Keratinocyte (primary cell): ENCODE measurements at regions not wholly inside any gene's neighbourhood (a gene's known extent, or its start where the extent isn't known, plus 50 kb on each side); places are given as distances from the start of the nearest gene placed in this dataset.

Experiments
- EZH2 ChIP-seq: IDR thresholded peaks from one replicate; pipeline ENCODE4 v1.6.1; 2012; ENCODE audit warnings: inconsistent platforms, mild to moderate bottlenecking, low read length, moderate library complexity
- TF ChIP-seq, protein P1 (sequence below), 3 experiments: IDR thresholded peaks in 1 of 3; conservative IDR thresholded peaks in 1 of 3; optimal IDR thresholded peaks in 1 of 3; 2 replicates in 2 of 3; 3 replicates in 1 of 3; pipeline versions ENCODE3 to v1.5.1; 2011; ENCODE audit warnings: low read length in 3 of 3, mild to moderate bottlenecking in 3 of 3, moderate library complexity in 2 of 3, control low read depth in 1 of 3, inconsistent platforms in 1 of 3; ENCODE audit not compliant: insufficient read depth in 2 of 3; ENCODE audit errors: extremely low read depth in 1 of 3

DNA sequence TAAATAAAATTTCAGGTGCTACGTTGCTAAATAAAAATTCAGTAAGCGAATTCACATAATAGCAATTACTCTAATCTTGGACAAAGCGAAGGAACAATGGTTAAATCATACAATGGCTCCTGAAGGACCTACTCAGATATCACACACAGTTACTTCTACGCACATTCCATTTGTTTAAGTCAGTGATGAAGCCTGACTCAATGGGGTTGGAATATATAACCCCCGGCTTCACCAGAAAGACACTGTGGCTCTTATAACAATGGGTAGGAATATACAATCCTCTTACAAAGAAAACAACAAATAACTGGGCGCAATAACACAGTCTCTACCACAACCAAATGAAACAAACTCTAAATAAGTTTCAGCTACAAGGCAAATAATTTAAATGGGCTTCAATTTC lies 349.5 kb downstream of the IRS1 start:
- TF ChIP-seq, protein P1, sequence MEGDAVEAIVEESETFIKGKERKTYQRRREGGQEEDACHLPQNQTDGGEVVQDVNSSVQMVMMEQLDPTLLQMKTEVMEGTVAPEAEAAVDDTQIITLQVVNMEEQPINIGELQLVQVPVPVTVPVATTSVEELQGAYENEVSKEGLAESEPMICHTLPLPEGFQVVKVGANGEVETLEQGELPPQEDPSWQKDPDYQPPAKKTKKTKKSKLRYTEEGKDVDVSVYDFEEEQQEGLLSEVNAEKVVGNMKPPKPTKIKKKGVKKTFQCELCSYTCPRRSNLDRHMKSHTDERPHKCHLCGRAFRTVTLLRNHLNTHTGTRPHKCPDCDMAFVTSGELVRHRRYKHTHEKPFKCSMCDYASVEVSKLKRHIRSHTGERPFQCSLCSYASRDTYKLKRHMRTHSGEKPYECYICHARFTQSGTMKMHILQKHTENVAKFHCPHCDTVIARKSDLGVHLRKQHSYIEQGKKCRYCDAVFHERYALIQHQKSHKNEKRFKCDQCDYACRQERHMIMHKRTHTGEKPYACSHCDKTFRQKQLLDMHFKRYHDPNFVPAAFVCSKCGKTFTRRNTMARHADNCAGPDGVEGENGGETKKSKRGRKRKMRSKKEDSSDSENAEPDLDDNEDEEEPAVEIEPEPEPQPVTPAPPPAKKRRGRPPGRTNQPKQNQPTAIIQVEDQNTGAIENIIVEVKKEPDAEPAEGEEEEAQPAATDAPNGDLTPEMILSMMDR (optimal IDR thresholded peaks at IDR 0.05 in 1 of 3, IDR thresholded peaks at IDR 0.05 in 1 of 3, conservative IDR thresholded peaks at IDR 0.05 in 1 of 3; ENCODE audit: extremely low read depth in 1 of 3, insufficient read depth in 2 of 3, low read length in 3 of 3), result no peak
- TF ChIP-seq EZH2, result no peak
